ENCODE measurements at regions not wholly inside any gene's neighbourhood (a gene's known extent, or its start where the extent isn't known, plus 50 kb on each side); places are given as distances from the start of the nearest gene placed in this dataset.

DNA sequence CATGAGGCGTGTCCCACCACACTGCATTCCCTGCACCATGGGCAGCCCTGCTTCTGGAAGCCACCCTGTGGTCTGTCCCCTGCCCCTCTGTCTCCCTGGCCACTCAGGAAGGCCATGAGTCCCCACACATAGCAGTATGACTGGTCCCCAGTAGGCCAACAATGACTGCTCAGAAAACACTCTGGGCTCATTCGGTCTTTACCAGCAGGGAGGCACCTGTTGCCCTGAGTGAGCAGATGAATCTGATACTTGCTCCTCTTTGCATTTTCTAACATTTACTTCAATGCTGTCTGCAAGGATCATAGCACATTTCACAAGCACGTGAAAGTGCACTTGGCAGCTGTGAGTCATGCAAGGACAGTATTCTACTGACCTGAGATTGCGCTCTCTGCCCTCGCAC is 365.4 kb upstream of the IRX1 start:
- TF ChIP-seq Cebpa-rat (IDR thresholded peaks at IDR 0.05): no peak
- Histone ChIP-seq H4K20me1 (no peaks in the 10 kb centered on the region), H3K9me3 (no peaks in the 10 kb centered on the region), H3K36me3 (no peaks in the 10 kb centered on the region), H3K4me1 (no peaks in the 10 kb centered on the region), H3K4me3 (no peak overlapping the region), H3K4me2 (no peak overlapping the region), H3K27me3 (no peaks in the 10 kb centered on the region), H3K27ac (no peak overlapping the region), H3K9ac (no peak overlapping the region)

DNA sequence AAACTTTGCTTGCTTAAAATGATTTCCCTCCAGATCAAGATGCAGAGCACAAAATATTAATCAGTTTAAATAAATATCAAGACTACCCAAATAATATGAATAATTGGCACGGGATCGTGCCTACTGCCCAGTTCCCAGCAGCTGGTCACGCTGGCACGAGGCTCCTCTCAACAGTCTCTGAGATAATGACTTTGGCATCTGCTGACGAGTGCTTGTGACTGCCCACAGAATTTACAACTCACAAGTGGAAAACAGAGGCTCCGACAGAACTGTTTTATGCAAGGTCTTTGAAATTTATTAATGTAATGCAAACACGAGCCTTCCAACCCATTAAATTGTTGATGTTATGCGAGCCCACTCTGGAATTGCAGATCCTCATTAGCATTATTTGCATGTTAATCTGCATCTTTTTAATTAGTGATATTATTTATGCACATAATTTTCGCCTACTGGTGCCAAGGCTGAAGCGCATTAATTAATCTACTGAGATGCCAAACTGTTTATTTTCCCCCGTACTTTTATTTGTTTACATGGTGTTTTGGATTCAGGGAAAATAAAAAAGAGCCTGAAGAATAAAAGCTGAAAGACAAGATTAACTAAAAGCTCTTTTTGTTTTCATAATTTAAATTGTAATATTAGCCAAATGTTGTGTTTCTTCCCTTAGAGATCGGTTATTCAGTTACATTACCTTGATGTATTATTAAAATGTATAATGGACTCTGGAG is 369.3 kb upstream of the IRX1 start:
- Histone ChIP-seq H3K9me3 (no peaks in the 10 kb centered on the region), H3K27me3 (no peaks in the 10 kb centered on the region), H3K9ac (no peak overlapping the region), H3K4me2 (no peak overlapping the region), H3K36me3 (no peaks in the 10 kb centered on the region), H3K27ac (no peak overlapping the region), H3K4me1 (no peaks in the 10 kb centered on the region), H3K4me3 (no peak overlapping the region), H4K20me1 (no peaks in the 10 kb centered on the region)
- TF ChIP-seq Cebpa-rat (IDR thresholded peaks at IDR 0.05): no peak

GRCh38 chr5:3225201-3225960 is 370.3 kb upstream of the IRX1 start:
- no peaks in the 10 kb centered on the region for H3K4me1 ChIP-seq
- H3K27ac ChIP-seq: no peak overlapping the region
- no peak overlapping the region for H3K9ac ChIP-seq
- H3K4me3 ChIP-seq: no peak overlapping the region
- H3K36me3 ChIP-seq: no peaks in the 10 kb centered on the region
- H4K20me1 ChIP-seq: no peaks in the 10 kb centered on the region
- no peak for TF ChIP-seq Cebpa-rat (IDR thresholded peaks at IDR 0.05)
- H3K4me2 ChIP-seq: no peak overlapping the region
- no peaks in the 10 kb centered on the region for H3K9me3 ChIP-seq
- H3K27me3 ChIP-seq: no peaks in the 10 kb centered on the region

DNA sequence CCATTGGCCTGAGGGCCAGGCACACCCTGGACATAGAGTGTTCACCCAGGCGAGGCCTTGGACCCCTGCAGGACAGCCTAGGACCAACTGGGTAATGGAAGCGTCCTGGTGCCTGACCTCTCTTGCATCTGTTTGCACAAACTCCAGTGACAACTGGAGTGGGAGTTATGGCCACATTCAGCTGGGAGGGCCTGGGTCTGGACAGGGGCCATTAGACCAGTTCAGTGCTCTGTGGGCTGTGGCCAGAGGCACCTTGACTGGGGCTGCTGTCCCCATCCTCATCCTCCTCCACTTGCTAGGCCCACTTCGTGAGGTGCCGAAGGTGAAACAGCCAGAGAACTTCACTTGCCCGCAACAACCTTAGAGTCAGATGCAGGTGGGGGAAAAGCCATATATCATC is 372.7 kb upstream of the IRX1 start:
- Histone ChIP-seq H3K36me3 (no peaks in the 10 kb centered on the region), H3K27me3 (no peaks in the 10 kb centered on the region)

GRCh38 chr5:3221432-3221831 is 374.2 kb upstream of the IRX1 start:
- Histone ChIP-seq H3K4me2 (no peak overlapping the region), H3K9ac (no peak overlapping the region), H4K20me1 (no peaks in the 10 kb centered on the region), H3K4me1 (peaks cover 8% of the 10 kb centered on the region; the same call in 1 of the 2 replicates), H3K27me3 (no peaks in the 10 kb centered on the region), H3K4me3 (no peak overlapping the region), H3K36me3 (no peaks in the 10 kb centered on the region), H3K27ac (no peak overlapping the region), H3K9me3 (no peaks in the 10 kb centered on the region)
- TF ChIP-seq Cebpa-rat (IDR thresholded peaks at IDR 0.05): no peak

More for the DNA sequence above, 372.7 kb upstream of the IRX1 start:
- H3K4me3 ChIP-seq: no peak overlapping the region
- no peak overlapping the region for H3K4me2 ChIP-seq
- H4K20me1 ChIP-seq: no peaks in the 10 kb centered on the region
- H3K9me3 ChIP-seq: no peaks in the 10 kb centered on the region
- no peak for TF ChIP-seq Cebpa-rat (IDR thresholded peaks at IDR 0.05)
- no peak overlapping the region for H3K27ac ChIP-seq
- no peak overlapping the region for H3K9ac ChIP-seq
- H3K4me1 ChIP-seq: no peaks in the 10 kb centered on the region

- Histone ChIP-seq H3K9ac (no peak overlapping the region), H3K36me3 (no peaks in the 10 kb centered on the region), H3K27ac (no peak overlapping the region), H3K4me1 (peaks cover 8% of the 10 kb centered on the region; the same call in 1 of the 2 replicates), H3K4me2 (no peak overlapping the region), H3K9me3 (no peaks in the 10 kb centered on the region), H4K20me1 (no peaks in the 10 kb centered on the region), H3K4me3 (no peak overlapping the region), H3K27me3 (no peaks in the 10 kb centered on the region)
- TF ChIP-seq Cebpa-rat (IDR thresholded peaks at IDR 0.05): no peak
Observed at GRCh38 chr5:3220638-3221288, 374.9 kb upstream of the IRX1 start.

DNA sequence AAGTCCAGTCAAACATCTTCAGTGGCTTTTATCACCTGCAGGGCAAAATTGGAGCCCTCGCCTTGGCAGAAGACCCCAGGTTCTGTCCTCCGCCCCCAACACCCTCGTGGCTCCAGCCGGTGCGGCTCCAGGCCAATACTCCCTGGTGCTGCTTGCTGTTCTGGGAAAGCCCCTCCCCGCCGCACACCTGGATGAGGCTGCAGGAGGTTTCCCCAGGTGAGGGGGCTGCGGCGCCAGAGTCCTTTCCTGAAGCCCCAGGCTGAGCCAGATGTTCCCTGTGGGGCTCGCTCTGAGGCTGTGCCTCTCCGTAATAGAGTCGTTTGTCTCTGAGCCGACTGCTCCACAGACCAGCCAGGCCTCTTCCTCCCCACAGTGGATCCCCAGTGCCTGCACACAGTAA is 375.4 kb upstream of the IRX1 start:
- H3K9ac ChIP-seq: no peak overlapping the region
- peaks cover 8% of the 10 kb centered on the region; the same call in 1 of the 2 replicates for H3K4me1 ChIP-seq
- no peaks in the 10 kb centered on the region for H3K36me3 ChIP-seq
- H3K27ac ChIP-seq: no peak overlapping the region
- H4K20me1 ChIP-seq: no peaks in the 10 kb centered on the region
- no peak overlapping the region for H3K4me3 ChIP-seq
- H3K4me2 ChIP-seq: no peak overlapping the region
- no peaks in the 10 kb centered on the region for H3K27me3 ChIP-seq
- H3K9me3 ChIP-seq: no peaks in the 10 kb centered on the region
- no peak for TF ChIP-seq Cebpa-rat (IDR thresholded peaks at IDR 0.05)

DNA sequence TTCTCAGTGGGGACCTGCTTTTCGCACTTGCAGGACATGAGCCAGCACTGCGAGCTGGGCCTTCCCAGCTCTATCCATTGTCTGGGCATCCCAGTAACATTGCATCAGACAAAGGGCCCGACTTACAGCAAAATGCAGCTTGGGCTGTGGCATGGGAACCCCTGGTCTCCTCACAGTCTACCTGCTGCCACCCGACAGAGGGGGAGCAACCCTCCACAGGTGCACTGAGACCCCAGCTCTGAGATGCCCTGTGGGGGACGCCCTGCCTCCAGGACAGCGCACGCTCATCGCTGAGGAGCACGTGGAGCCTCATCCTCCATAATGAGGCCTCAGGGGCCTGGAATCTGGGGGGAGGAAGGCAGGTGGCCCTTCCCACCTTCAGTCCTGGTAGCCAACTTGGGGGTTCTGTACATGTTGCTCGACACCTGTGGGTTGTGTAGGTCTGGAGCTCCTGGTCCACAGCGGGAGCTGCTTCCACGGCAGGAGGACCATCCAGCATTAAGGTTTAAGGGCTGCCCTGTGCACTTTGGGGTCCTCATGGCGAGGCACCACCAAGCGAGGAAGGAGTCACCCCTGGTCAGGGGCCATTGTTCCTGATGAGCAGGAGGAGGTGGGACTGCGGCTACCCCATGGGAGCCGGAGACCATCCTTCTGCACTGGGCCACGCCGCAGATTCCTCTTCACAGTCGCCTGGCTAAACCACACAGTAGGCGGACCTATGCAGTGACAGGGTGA is 376.5 kb upstream of the IRX1 start:
- no peak overlapping the region for H3K4me3 ChIP-seq
- no peaks in the 10 kb centered on the region for H3K9me3 ChIP-seq
- peaks cover 8% of the 10 kb centered on the region; the same call in 1 of the 2 replicates for H3K4me1 ChIP-seq
- no peaks in the 10 kb centered on the region for H3K36me3 ChIP-seq
- H4K20me1 ChIP-seq: no peaks in the 10 kb centered on the region
- no peak overlapping the region for H3K9ac ChIP-seq
- no peak overlapping the region for H3K27ac ChIP-seq
- H3K4me2 ChIP-seq: no peak overlapping the region
- no peaks in the 10 kb centered on the region for H3K27me3 ChIP-seq
- no peak for TF ChIP-seq Cebpa-rat (IDR thresholded peaks at IDR 0.05)

DNA sequence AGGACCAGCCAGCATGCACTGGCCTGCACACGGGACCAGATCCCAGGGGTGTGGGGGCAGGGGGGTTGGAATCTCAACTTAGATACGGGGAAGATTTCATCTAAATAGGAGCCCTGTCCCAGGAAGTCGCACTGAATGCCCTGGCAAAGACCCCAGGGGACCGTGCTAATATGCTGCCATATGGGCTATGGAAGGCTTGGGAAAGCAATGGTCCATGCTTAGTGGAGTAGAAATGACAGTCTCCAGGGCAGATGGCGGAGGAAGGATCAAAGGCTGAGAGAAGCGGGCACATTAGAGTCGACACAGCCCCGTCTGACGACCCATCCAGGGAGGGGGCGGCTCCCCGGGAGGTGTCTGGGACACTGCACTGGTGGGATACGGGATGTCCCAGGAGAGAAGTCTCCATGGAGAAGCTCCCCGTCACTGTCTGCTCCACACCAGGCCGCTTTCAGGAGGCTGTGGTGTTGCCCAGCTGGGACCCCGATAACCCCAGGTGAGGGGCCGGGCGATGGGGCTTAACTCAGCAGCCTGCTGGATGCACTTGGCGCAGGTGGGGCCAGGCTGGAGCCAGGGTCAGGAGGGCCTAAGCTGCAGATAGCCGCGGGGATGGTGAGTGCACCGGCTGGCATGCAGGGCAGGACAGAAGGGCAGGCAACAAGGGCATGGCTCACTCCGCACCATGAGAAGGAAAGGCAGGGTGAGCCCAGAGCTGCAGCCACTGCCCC is 377.7 kb upstream of the IRX1 start:
- no peaks in the 10 kb centered on the region for H3K27me3 ChIP-seq
- H3K9ac ChIP-seq: no peak overlapping the region
- H3K4me1 ChIP-seq: peaks cover 8% of the 10 kb centered on the region; the same call in 1 of the 2 replicates
- no peak overlapping the region for H3K27ac ChIP-seq
- no peaks in the 10 kb centered on the region for H3K36me3 ChIP-seq
- no peaks in the 10 kb centered on the region for H4K20me1 ChIP-seq
- H3K4me3 ChIP-seq: no peak overlapping the region
- no peak for TF ChIP-seq Cebpa-rat (IDR thresholded peaks at IDR 0.05)
- H3K4me2 ChIP-seq: no peak overlapping the region
- no peaks in the 10 kb centered on the region for H3K9me3 ChIP-seq

Measured in BLaER1 (cell line).